HG03108 (cell line): ENCODE measurements at regions not wholly inside any gene's neighbourhood (a gene's known extent, or its start where the extent isn't known, plus 50 kb on each side); places are given as distances from the start of the nearest gene placed in this dataset.
"Not testable (repeated sequence)": the region's sequence is repeated elsewhere in the genome, so short reads cannot be mapped to it uniquely, and the experiment has no call there.

Experiments used
- ATAC-seq: cut with Tn5 transposase; IDR thresholded peaks from one replicate; pipeline ENCODE4 v1.9.1; 2021; ENCODE audit warnings: moderate library complexity; ENCODE audit not compliant: unreplicated experiment

- ATAC-seq: no peak
Observed at GRCh38 chr5:74406844-74407243, 233.7 kb downstream of the ENC1 start.

- no peak for ATAC-seq
Observed at GRCh38 chr5:74405593-74405992, 234.9 kb downstream of the ENC1 start.

GRCh38 chr5:74404574-74405508 is 235.7 kb downstream of the ENC1 start:
- ATAC-seq: no peak

GRCh38 chr5:74403771-74404170 is 236.8 kb downstream of the ENC1 start:
- ATAC-seq: no peak

DNA sequence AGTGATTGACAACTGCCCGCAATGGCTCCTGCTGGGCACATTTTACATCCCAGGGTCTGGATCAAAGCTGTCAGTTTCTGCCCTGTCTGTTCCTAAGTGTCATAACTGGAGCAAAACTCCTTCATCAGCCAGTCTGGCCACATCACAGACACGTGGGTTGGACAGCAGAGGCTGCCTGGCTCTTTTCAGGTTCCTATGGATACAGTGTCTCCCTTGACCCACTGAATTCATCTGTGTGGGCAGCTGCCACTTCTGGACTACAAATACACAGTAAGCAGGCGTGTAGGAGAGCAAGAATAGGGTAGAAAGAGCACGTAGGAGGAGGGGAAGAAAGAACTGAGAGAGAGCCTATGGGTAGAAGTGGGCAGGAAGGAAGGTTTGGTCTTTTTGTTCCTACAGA is 238.0 kb downstream of the ENC1 start:
- no peak for ATAC-seq

GRCh38 chr5:74401946-74402320 is 238.6 kb downstream of the ENC1 start:
- no peak for ATAC-seq

DNA sequence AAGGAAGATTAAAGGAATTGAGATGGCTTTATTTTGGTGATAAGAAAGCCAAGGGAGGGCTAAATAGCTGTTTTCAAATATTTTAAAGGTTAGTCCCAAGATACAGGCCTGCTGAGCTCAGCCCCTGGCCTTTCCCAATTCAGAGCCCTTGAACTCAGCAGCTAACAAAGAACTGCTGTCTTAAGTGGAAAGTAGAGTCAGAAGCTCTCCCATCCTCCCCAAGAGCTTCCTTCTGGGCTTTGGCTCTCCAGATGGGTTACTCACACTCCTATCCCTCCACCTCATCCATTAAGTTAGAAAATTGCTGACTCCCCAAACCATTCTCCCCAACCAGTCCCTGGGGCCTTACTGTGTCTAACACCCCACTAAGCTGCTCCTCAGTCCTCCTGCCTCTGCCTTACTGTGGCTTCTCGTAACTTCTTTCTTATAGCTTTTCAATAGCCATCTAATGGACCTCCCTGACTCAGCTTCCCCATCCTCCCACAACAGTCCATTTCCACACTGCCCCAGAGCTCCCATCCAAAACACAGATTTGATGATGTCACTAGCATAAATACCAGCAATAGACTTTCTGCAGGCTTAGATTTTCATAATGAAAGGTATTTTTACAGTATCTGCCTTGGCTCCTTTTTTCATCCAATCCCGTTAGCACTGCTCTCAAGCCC is 239.1 kb downstream of the ENC1 start:
- ATAC-seq: no peak

DNA sequence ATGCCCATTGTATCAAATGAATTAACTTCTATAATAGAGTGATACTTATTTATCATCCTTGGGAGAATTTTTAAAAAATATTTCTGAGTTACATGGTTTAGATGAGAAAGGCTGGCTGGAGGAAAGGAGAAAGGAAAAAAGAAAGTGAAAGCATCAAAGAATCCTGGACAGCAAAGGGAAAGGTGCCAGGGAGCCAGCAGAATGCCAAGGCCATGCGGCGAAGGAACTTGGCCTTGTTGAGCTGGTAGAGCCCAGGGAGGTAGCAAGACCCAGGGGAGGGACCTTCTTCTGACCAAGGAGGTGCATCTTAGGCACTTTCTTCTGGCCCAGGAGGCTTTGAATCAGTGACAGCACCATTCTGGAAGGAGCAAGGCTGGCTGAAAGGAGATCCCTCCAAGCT is 240.5 kb downstream of the ENC1 start:
- no peak for ATAC-seq

GRCh38 chr5:74396913-74397622 is 243.5 kb downstream of the ENC1 start:
- ATAC-seq: no peak

- no peak for ATAC-seq
Observed at GRCh38 chr5:74394916-74395880, 245.3 kb downstream of the ENC1 start.

DNA sequence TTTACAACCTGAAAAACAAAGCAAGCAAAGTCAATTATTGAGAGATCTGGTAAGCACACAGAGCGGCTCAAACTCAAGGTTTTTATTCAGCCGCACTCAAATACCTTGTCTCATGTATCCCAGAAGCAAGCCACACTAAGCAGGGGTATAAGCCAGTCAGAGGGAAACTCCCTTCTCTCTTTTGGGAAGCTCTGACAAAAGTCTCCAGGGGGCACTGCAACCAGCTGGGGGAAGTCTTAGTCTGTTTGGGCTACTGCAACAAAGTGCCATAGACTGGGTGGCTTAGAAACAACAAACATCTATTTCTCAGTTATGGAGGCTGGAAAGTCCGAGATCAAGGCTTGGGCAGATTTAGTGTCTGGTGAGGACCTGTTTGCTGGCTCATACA is 246.0 kb downstream of the ENC1 start:
- no peak for ATAC-seq

- no peak for ATAC-seq
Observed at GRCh38 chr5:74393943-74394342, 246.6 kb downstream of the ENC1 start.

DNA sequence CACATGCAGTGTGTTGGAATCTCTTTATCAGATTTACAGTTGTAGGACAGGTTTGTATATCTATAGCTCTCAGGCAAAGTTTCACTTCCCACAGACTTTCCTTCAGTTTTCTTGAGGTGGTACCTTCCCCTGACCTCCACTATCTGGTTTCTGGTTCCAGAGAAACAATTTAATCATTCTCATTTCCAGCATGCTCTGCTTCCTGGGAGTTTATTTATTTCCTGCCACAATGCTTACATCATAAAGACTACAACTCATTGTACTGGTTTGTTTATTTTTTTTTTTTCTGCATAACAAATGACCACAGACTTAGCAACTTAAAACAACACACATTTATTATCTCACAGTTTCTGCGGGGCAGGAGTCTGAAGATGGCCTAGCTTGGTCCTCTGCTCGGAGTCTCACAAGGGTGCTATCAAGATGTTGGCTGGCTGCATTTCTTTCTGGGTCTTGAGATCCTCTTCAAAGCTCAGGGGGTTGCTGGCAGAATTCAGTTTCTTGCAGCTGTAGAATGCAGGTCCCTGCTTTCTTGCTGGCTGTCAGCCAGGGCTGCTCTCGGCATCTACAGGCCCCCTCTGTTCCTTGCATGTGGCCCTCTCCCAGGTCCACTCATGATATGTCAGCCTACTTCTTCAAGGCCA is 247.7 kb downstream of the ENC1 start:
- no peak for ATAC-seq

- no peak for ATAC-seq
Observed at GRCh38 chr5:74391410-74391809, 249.1 kb downstream of the ENC1 start.

DNA sequence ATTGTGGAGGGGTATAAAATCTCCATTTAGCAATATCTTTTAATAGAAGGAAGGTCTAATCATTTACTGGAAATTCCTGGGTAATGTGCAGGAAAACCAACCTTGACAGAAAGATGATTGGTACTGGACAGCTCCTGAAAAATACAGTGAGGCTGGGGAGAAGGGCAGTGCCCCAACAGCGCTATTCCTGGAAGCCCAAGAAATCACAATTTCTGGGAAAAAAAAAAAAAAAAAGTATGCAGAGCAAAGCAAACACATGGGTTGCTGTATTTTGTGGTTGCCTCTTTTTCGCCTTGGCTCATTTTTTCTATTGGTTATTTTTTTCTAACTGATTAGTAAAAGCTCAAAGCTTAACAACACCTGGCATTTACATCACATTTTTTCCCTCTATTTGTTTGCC is 249.7 kb downstream of the ENC1 start:
- no peak for ATAC-seq

DNA sequence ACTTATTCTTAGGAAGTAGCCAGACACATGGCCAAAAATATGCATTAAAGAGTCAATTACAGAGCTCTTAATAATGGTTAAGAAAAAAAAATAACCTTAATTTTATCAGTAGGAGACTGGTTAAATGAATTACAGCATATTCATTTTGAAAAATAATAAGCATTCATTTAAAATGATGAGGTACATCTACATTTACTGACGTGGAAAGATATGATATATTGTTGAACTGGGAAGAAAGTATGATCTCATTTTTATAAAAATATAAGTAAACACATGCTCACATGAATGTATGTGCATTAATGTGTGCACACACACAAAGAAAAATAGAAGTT is 250.3 kb downstream of the ENC1 start:
- no peak for ATAC-seq

DNA sequence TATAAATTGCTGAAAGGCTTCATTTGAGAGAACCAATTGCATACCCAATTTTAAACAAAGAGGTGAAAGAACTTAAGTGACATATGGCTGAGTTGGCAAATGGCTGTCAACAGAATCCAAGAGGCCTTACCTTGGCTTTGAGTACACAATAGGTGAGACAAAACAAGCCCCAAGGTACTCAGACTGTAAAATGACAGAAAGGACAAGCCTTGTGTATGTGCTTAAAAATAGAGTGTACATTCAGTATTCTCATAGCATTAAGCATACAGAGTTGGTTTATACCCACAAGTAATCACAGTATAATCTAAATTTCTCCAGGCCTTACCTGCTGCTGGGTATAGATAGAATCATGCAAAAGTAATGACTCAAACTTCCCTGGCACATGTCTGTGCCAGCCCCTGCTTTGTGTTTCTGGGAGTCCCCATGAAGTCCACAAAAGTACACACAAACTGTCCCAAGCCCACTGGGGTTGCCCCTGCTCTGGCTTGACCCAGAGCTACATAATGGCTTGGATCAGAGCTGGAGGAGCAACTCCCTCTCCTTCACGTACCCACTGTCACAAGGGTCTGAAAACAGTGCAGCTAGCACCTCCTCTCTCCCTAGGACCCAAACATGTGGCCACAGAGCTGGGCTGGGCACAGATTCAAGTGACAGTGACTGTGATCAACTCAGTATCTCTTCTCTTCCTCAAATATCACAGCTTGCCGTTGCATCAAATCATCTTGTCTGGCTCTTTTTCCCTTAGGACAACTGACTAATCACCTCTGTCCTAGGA is 250.8 kb downstream of the ENC1 start:
- ATAC-seq: no peak

GRCh38 chr5:74388411-74388810 is 252.1 kb downstream of the ENC1 start:
- ATAC-seq: not testable (repeated sequence)

GRCh38 chr5:74386571-74387334 is 253.8 kb downstream of the ENC1 start:
- ATAC-seq: no peak
